Activated CD4-positive, alpha-beta T cell treated with anti-CD3 and anti-CD28 coated beads, Interleukin-10, Interleukin-2, amounts not matched to agents 100 ng/mL and 50 ng/mL, durations not matched to agents 16 hours and 8 hours (primary cell): ENCODE measurements at regions not wholly inside any gene's neighbourhood (a gene's known extent, or its start where the extent isn't known, plus 50 kb on each side); places are given as distances from the start of the nearest gene placed in this dataset.
"Not testable (repeated sequence)": the region's sequence is repeated elsewhere in the genome, so short reads cannot be mapped to it uniquely, and the experiment has no call there.

Source experiments
- DNase-seq: peaks from one replicate; pipeline ENCODE4 v3.0.0-alpha.2; 2020

- not testable (repeated sequence) for DNase-seq
These were observed 180.7 kb upstream of the IRX4 start for GRCh38 chr5:2063380-2063779.

GRCh38 chr5:2052687-2053086 is 170.0 kb upstream of the IRX4 start:
- DNase-seq, result no peak

GRCh38 chr5:2049876-2050275 is 167.2 kb upstream of the IRX4 start:
- DNase-seq, result no peak

- no peak for DNase-seq
These were observed 165.9 kb upstream of the IRX4 start for GRCh38 chr5:2048664-2049063.

GRCh38 chr5:2047341-2047927 is 164.7 kb upstream of the IRX4 start:
- no peak for DNase-seq

GRCh38 chr5:2044041-2044440 is 161.3 kb upstream of the IRX4 start:
- no peak for DNase-seq

GRCh38 chr5:2039180-2039531 is 156.4 kb upstream of the IRX4 start:
- DNase-seq, result no peak

GRCh38 chr5:2038321-2039179 is 155.8 kb upstream of the IRX4 start:
- DNase-seq, result peak; percentile 72

GRCh38 chr5:2036885-2037284 is 154.2 kb upstream of the IRX4 start:
- DNase-seq, result no peak

- DNase-seq, result no peak
These were observed 149.7 kb upstream of the IRX4 start for GRCh38 chr5:2032432-2032831.

GRCh38 chr5:2031581-2031980 is 148.9 kb upstream of the IRX4 start:
- no peak for DNase-seq

- DNase-seq, result no peak
These were observed 147.4 kb upstream of the IRX4 start for GRCh38 chr5:2030131-2030530.

GRCh38 chr5:2029206-2029605 is 146.5 kb upstream of the IRX4 start:
- no peak for DNase-seq

GRCh38 chr5:2027790-2028189 is 145.1 kb upstream of the IRX4 start:
- DNase-seq, result no peak

GRCh38 chr5:2024986-2025721 is 142.4 kb upstream of the IRX4 start:
- no peak for DNase-seq

- DNase-seq, result no peak
These were observed 140.5 kb upstream of the IRX4 start for GRCh38 chr5:2023196-2023595.

- DNase-seq, result no peak
These were observed 139.7 kb upstream of the IRX4 start for GRCh38 chr5:2022436-2022835.

- DNase-seq, result no peak
These were observed 138.9 kb upstream of the IRX4 start for GRCh38 chr5:2021484-2022176.

GRCh38 chr5:2020730-2021129 is 138.0 kb upstream of the IRX4 start:
- DNase-seq, result no peak

GRCh38 chr5:2019716-2020115 is 137.0 kb upstream of the IRX4 start:
- no peak for DNase-seq

GRCh38 chr5:2018390-2018724 is 135.6 kb upstream of the IRX4 start:
- no peak for DNase-seq

GRCh38 chr5:2017540-2018389 is 135.0 kb upstream of the IRX4 start:
- DNase-seq, result peak; percentile 34

- DNase-seq, result no peak
These were observed 133.2 kb upstream of the IRX4 start for GRCh38 chr5:2015961-2016360.
